PC-9 (cell line): ENCODE measurements at regions not wholly inside any gene's neighbourhood (a gene's known extent, or its start where the extent isn't known, plus 50 kb on each side); places are given as distances from the start of the nearest gene placed in this dataset.

Source experiments
- CTCF ChIP-seq: fragments of 200-600 bp; sonication (generic); conservative IDR thresholded peaks from 2 replicates; pipeline ENCODE4 v1.6.1; 2017; ENCODE audit warnings: mixed run types, antibody characterized with exemption, mild to moderate bottlenecking, moderate library complexity
- EZH2 ChIP-seq: fragments of 200-600 bp; sonication (generic); IDR thresholded peaks from 2 replicates; pipeline ENCODE4 v1.8.0; 2017; ENCODE audit warnings: antibody characterized with exemption, low read depth

GRCh38 chr10:130509881-130510689 lies 373.9 kb downstream of the GLRX3 start:
- TF ChIP-seq CTCF (no peak), EZH2 (no peak)
